Upper lobe of right lung (tissue), 1 donor: ENCODE measurements at regions not wholly inside any gene's neighbourhood (a gene's known extent, or its start where the extent isn't known, plus 50 kb on each side); places are given as distances from the start of the nearest gene placed in this dataset.

Experiments used
- ATAC-seq: fragments of 200-7000 bp; cut with Tn5 transposase; one replicate; pipeline ENCODE4 v1.9.1; 2020; ENCODE audit warnings: mild to moderate bottlenecking, moderate library complexity
- DNase-seq: peaks from one replicate; pipeline ENCODE4 v3.0.0-alpha.2; 2020
- H3K27ac ChIP-seq: fragments of 200-600 bp; one replicate; pipeline ENCODE4 v1.8.0; 2022
- H3K27me3 ChIP-seq: fragments of 200-600 bp; one replicate; pipeline ENCODE4 v1.8.0; 2022; ENCODE audit warnings: mild to moderate bottlenecking
- H3K36me3 ChIP-seq: fragments of 200-600 bp; one replicate; pipeline ENCODE4 v1.8.0; 2022
- H3K4me1 ChIP-seq: fragments of 200-600 bp; one replicate; pipeline ENCODE4 v1.8.0; 2022
- H3K4me3 ChIP-seq: fragments of 200-600 bp; one replicate; pipeline ENCODE4 v1.8.0; 2022; ENCODE audit warnings: mild to moderate bottlenecking
- H3K9me3 ChIP-seq: fragments of 200-600 bp; one replicate; pipeline ENCODE4 v1.8.0; 2022
- intact Hi-C: fragments of 100-400 bp; cut with DNase I; formaldehyde crosslinking; loops from one replicate; pipeline ENCODE4 v1.11.0; 2022
- TF ChIP-seq, protein P1 (sequence below): fragments of 200-600 bp; IDR thresholded peaks from one replicate; pipeline ENCODE4 v1.8.0; 2022; ENCODE audit warnings: antibody characterized with exemption
- donor health status: DM: no; HTN: yes; CAD: no; lungs with severe emphysema.

DNA sequence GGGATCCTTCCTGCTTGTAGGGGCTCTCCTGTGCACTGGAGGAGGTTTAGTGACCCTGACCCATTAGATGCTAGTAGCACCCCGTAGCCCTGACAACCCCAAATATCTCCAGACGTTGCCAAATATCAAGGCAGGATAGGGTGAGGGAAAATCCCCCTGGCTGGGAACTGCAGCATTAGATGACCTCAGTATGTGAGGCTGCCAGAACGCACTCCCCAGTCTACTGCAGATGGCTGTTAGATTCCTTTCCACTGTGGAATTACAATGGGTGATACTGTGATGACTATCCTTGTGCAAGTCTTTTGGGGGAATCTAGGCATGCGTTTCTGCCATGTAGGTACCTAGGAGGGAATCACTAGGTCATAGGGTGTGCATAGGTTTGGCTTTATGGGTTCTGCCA lies 226.3 kb upstream of the KCNG1 start:
- Histone ChIP-seq H3K27me3 (peaks cover 4% of the 10 kb centered on the region), H3K4me3 (no peak overlapping the region), H3K9me3 (no peaks in the 10 kb centered on the region), H3K36me3 (no peaks in the 10 kb centered on the region), H3K27ac (no peak overlapping the region), H3K4me1 (no peaks in the 10 kb centered on the region)
- DNase-seq (no peak), ATAC-seq (no peak)
- intact Hi-C loops = no loop called here
- TF ChIP-seq, protein P1, sequence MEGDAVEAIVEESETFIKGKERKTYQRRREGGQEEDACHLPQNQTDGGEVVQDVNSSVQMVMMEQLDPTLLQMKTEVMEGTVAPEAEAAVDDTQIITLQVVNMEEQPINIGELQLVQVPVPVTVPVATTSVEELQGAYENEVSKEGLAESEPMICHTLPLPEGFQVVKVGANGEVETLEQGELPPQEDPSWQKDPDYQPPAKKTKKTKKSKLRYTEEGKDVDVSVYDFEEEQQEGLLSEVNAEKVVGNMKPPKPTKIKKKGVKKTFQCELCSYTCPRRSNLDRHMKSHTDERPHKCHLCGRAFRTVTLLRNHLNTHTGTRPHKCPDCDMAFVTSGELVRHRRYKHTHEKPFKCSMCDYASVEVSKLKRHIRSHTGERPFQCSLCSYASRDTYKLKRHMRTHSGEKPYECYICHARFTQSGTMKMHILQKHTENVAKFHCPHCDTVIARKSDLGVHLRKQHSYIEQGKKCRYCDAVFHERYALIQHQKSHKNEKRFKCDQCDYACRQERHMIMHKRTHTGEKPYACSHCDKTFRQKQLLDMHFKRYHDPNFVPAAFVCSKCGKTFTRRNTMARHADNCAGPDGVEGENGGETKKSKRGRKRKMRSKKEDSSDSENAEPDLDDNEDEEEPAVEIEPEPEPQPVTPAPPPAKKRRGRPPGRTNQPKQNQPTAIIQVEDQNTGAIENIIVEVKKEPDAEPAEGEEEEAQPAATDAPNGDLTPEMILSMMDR = no peak

DNA sequence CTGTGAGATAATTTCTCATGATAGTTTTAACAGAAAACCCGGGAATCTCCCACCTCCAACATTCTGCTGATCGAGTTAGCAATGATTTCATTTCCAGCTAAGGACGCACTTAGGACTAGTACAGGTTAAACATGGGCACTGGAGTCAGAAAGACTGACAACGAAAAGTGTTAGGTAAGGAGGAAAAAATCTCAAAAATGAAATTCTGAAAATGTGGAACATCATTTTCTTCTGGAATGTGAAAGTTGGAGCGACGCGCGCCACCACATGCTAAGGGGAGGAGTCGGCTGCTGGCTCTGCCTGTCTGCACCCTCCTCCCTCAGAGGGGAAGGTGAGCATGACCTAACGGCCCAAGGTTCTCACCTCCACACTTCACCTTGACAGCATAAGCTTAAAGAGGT lies 221.6 kb upstream of the KCNG1 start:
- intact Hi-C loops = no loop called here
- ATAC-seq = no peak
- Histone ChIP-seq H3K4me3 (no peak overlapping the region), H3K36me3 (no peaks in the 10 kb centered on the region), H3K9me3 (peaks cover 9% of the 10 kb centered on the region), H3K27ac (no peak overlapping the region), H3K27me3 (no peaks in the 10 kb centered on the region), H3K4me1 (no peaks in the 10 kb centered on the region)
- DNase-seq = no peak
- TF ChIP-seq, protein P1 = no peak

DNA sequence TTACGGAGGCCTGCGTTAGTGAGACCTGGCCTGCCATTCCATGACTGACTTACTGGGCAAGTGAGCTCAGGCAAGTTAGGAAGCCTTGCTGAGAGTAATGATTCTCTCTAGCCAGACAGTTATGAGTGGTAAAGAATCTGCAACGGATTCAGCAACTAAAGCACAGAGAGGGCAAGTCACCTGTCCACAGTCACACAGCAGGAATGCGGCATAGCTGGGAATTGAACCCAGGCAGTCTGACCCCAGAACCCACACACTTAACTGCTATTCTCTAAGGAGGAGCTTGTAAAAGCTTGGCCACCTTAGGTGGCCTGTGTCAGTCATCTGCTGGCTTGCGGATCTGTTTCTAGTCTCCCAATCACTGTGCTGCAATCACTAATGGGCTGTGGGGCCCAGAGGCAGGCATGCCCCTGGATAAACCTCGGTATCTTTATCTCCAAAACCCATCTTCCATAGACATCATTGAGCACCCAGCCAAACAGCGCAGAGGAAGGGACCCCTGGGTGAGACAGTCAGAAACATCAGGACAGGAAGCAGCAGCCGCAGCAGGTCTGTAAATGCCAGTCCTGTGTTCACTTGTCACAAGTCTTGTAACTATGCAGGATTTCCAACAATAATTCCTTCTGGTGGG lies 215.9 kb upstream of the KCNG1 start:
- peaks cover 9% of the 10 kb centered on the region for H3K9me3 ChIP-seq
- ATAC-seq = no peak
- TF ChIP-seq, protein P1 = no peak
- no peak overlapping the region for H3K27ac ChIP-seq
- intact Hi-C loops = no loop called here
- no peak for DNase-seq
- H3K27me3 ChIP-seq = peaks cover 4% of the 10 kb centered on the region
- no peaks in the 10 kb centered on the region for H3K4me1 ChIP-seq
- no peak overlapping the region for H3K4me3 ChIP-seq
- H3K36me3 ChIP-seq = no peaks in the 10 kb centered on the region

DNA sequence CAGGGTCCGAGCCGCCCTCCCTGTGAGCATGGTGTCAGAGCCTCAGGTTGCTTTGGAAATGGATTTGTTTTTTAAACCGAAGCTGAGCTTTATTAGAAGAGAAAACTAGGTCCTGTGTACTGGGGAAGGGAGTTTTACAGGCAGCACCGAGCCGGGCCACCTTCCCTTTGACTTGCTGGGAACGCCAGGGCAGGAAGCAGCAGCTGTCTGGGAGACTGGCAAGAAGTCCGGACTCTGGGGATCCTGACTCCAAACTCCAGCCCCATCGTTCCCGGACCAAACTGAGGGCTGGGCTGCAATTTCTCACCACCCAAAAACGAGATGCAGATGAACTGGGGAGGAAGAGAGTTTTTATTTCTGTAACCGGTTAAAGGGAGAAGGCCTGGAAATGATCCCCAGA lies 214.9 kb upstream of the KCNG1 start:
- Histone ChIP-seq H3K4me3 (no peak overlapping the region), H3K36me3 (no peaks in the 10 kb centered on the region), H3K4me1 (no peaks in the 10 kb centered on the region), H3K27me3 (peaks cover 4% of the 10 kb centered on the region), H3K9me3 (peaks cover 8% of the 10 kb centered on the region), H3K27ac (no peak overlapping the region)
- DNase-seq (no peak), ATAC-seq (no peak)
- TF ChIP-seq, protein P1 = no peak
- intact Hi-C loops = no loop called here

DNA sequence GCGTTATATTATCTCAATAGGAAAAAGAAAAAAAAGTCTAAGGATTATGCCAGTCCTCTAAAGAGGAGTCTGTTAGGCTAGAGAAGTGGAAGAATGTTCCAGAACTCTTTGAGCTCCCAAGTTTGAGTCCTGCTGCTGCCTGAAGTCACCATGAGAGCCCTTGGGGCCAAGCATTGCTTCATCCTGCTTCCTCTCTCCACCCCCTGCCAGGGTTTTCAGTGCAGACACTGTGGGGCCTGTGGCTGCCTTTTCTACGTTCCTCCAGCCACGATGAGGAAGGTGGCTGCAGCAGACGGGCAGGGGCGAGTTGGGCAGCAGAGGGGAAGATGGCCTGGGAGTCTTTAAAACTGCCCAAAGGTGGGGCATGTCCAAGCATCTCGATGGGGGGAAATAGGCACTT lies 214.4 kb upstream of the KCNG1 start:
- ATAC-seq (peak; percentile 48), DNase-seq (no peak)
- Histone ChIP-seq H3K27me3 (peaks cover 4% of the 10 kb centered on the region), H3K27ac (no peak overlapping the region), H3K9me3 (peaks cover 3% of the 10 kb centered on the region), H3K36me3 (no peaks in the 10 kb centered on the region), H3K4me1 (no peaks in the 10 kb centered on the region), H3K4me3 (no peak overlapping the region)
- intact Hi-C loops = no loop called here
- TF ChIP-seq, protein P1 = no peak

DNA sequence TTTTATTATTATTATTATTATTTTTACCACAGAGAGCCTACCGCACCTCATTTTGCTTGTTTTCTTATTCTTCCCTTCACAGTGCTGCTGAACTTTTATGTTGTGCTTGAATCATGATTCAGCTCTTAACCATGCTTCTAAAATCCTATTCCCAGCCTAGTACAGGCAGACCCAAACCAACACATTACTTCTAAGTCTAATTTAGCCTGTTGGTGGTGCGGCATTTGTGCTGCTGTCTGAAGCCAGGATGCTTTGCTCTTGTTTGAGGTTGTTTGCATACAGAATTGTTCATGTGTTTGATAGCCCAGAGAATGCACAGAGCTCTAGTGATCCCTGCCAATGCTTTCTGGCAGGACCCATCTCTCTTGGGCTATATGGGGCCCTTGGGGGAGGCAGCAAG lies 213.5 kb upstream of the KCNG1 start:
- intact Hi-C loops = no loop called here
- H3K4me3 ChIP-seq = no peak overlapping the region
- H3K36me3 ChIP-seq = no peaks in the 10 kb centered on the region
- H3K27me3 ChIP-seq = peaks cover 4% of the 10 kb centered on the region
- no peak for DNase-seq
- TF ChIP-seq, protein P1 = no peak
- ATAC-seq = no peak
- H3K27ac ChIP-seq = no peak overlapping the region
- H3K4me1 ChIP-seq = no peaks in the 10 kb centered on the region
- no peaks in the 10 kb centered on the region for H3K9me3 ChIP-seq
